H9 (cell line): ENCODE measurements at regions not wholly inside any gene's neighbourhood (a gene's known extent, or its start where the extent isn't known, plus 50 kb on each side); places are given as distances from the start of the nearest gene placed in this dataset.

Experiments
- DNase-seq: peaks from one replicate; pipeline ENCODE4 v3.0.0-alpha.2; 2017
- H2AFZ ChIP-seq: one replicate; pipeline ENCODE4 v1.6.1; 2013; ENCODE audit warnings: mild to moderate bottlenecking, low read length, control low read depth, moderate library complexity
- H2AK5ac ChIP-seq: 2 replicates; pipeline ENCODE4 v1.6.1; 2013; ENCODE audit warnings: low read length, control low read depth, mixed read lengths; ENCODE audit not compliant: insufficient read length
- H2BK120ac ChIP-seq: one replicate; pipeline ENCODE4 v1.6.1; 2013; ENCODE audit warnings: low read depth, mild to moderate bottlenecking, low read length, control low read depth, inconsistent platforms; ENCODE audit not compliant: poor library complexity, severe bottlenecking
- H2BK12ac ChIP-seq: 2 replicates; pipeline ENCODE4 v1.6.1; 2013; ENCODE audit warnings: low read length, control low read depth, mixed read lengths, low read depth; ENCODE audit not compliant: insufficient read length
- H2BK15ac ChIP-seq: 2 replicates; pipeline ENCODE4 v1.6.1; 2013; ENCODE audit warnings: low read depth, low read length, control low read depth
- H2BK20ac ChIP-seq: one replicate; pipeline ENCODE4 v1.6.1; 2013; ENCODE audit warnings: low read depth, mild to moderate bottlenecking, low read length, control low read depth, inconsistent platforms; ENCODE audit not compliant: poor library complexity, severe bottlenecking
- H2BK5ac ChIP-seq: 2 replicates; pipeline ENCODE4 v1.6.1; 2013; ENCODE audit warnings: low read length, control low read depth, mixed read lengths; ENCODE audit not compliant: insufficient read length
- H3K14ac ChIP-seq: 2 replicates; pipeline ENCODE4 v1.6.1; 2013; ENCODE audit warnings: low read length, control low read depth; ENCODE audit not compliant: insufficient read depth
- H3K18ac ChIP-seq: 2 replicates; pipeline ENCODE4 v1.6.1; 2013; ENCODE audit warnings: low read depth, mild to moderate bottlenecking, mixed read lengths, low read length, control low read depth; ENCODE audit not compliant: insufficient read length
- H3K23ac ChIP-seq: 2 replicates; pipeline ENCODE4 v1.6.1; 2013; ENCODE audit warnings: low read length, control low read depth, mixed read lengths, low read depth; ENCODE audit not compliant: insufficient read length
- H3K23me2 ChIP-seq: 2 replicates; pipeline ENCODE4 v1.6.1; 2013; ENCODE audit warnings: low read depth, mild to moderate bottlenecking, mixed read lengths, low read length, control low read depth; ENCODE audit not compliant: insufficient read length, poor library complexity, severe bottlenecking
- H3K27ac ChIP-seq: 2 replicates; pipeline ENCODE4 v1.5.1; 2013; ENCODE audit warnings: low read length, control low read depth, mixed read lengths, low read depth; ENCODE audit not compliant: insufficient read length
- H3K27me3 ChIP-seq: 2 replicates; pipeline ENCODE4 v1.6.1; 2013; ENCODE audit warnings: low read length, control low read depth, inconsistent platforms; ENCODE audit not compliant: insufficient read depth
- H3K4ac ChIP-seq: 2 replicates; pipeline ENCODE4 v1.6.1; 2013; ENCODE audit warnings: low read depth, mild to moderate bottlenecking, control low read depth, inconsistent platforms, low read length, moderate library complexity
- H3K4me1 ChIP-seq: 2 replicates; pipeline ENCODE4 v1.6.1; 2013; ENCODE audit warnings: low read length, control low read depth, inconsistent platforms; ENCODE audit not compliant: insufficient read depth
- H3K4me2 ChIP-seq: 2 replicates; pipeline ENCODE4 v1.6.1; 2013; ENCODE audit warnings: low read length, control low read depth, mixed read lengths; ENCODE audit not compliant: insufficient read length, insufficient read depth
- H3K56ac ChIP-seq: 2 replicates; pipeline ENCODE4 v1.6.1; 2013; ENCODE audit warnings: low read depth, mild to moderate bottlenecking, mixed read lengths, low read length, control low read depth; ENCODE audit not compliant: insufficient read length
- H3K79me1 ChIP-seq: 2 replicates; pipeline ENCODE4 v1.6.1; 2013; ENCODE audit warnings: low read depth, mild to moderate bottlenecking, moderate library complexity, low read length, control low read depth, inconsistent platforms; ENCODE audit not compliant: insufficient read depth, poor library complexity, severe bottlenecking
- H3K79me2 ChIP-seq: 2 replicates; pipeline ENCODE4 v1.6.1; 2013; ENCODE audit warnings: low read length, control low read depth, inconsistent platforms; ENCODE audit not compliant: insufficient read depth
- H3K9ac ChIP-seq: 2 replicates; pipeline ENCODE4 v1.6.1; 2013; ENCODE audit warnings: low read length, control low read depth, mixed read lengths; ENCODE audit not compliant: insufficient read length; ENCODE audit errors: extremely low read depth
- H3K9me3 ChIP-seq: one replicate; pipeline ENCODE4 v1.6.1; 2013; ENCODE audit warnings: low read depth, low read length, inconsistent platforms; ENCODE audit not compliant: control insufficient read depth
- H3T11ph ChIP-seq: one replicate; pipeline ENCODE4 v1.6.1; 2013; ENCODE audit warnings: mild to moderate bottlenecking, low read length, control low read depth, inconsistent platforms
- H4K20me1 ChIP-seq: one replicate; pipeline ENCODE4 v1.6.1; 2013; ENCODE audit not compliant: control insufficient read depth, insufficient read length, insufficient read depth
- H4K5ac ChIP-seq: 2 replicates; pipeline ENCODE4 v1.6.1; 2013; ENCODE audit warnings: low read depth, mild to moderate bottlenecking, mixed read lengths, low read length, control low read depth; ENCODE audit not compliant: insufficient read length
- H4K8ac ChIP-seq: replicated peaks from 2 replicates; pipeline ENCODE4 v1.6.1; 2013; ENCODE audit warnings: low read length, control low read depth, mixed read lengths, low read depth; ENCODE audit not compliant: insufficient read length
- H4K91ac ChIP-seq: 2 replicates; pipeline ENCODE4 v1.6.1; 2013; ENCODE audit warnings: low read depth, mild to moderate bottlenecking, moderate library complexity, mixed read lengths, low read length, control low read depth; ENCODE audit not compliant: insufficient read length
- H3K27ac Mint-ChIP-seq, 3 experiments: 2 replicates in 2 of 3; 3 replicates in 1 of 3; pipeline ENCODE4 v1.8.0; 2020 to 2021; ENCODE audit warnings: mixed read lengths in 3 of 3, mild to moderate bottlenecking in 1 of 3, moderate library complexity in 1 of 3
- H3K27me3 Mint-ChIP-seq: 2 replicates; pipeline ENCODE4 v1.8.0; 2021; ENCODE audit warnings: low read depth, mild to moderate bottlenecking, moderate library complexity, mixed read lengths
- H3K36me3 Mint-ChIP-seq, 3 experiments: 2 replicates in 2 of 3; 3 replicates in 1 of 3; pipeline ENCODE4 v1.8.0; 2020 to 2021; ENCODE audit warnings: low read depth in 3 of 3, mixed read lengths in 3 of 3; ENCODE audit not compliant: insufficient read depth in 1 of 3
- H3K4me1 Mint-ChIP-seq, 2 experiments: 2 replicates each; pipeline ENCODE4 v1.8.0; 2020; ENCODE audit warnings: mixed read lengths in 2 of 2
- H3K4me3 Mint-ChIP-seq, 2 experiments: 2 replicates in 1 of 2; 3 replicates in 1 of 2; pipeline ENCODE4 v1.8.0; 2020 to 2021; ENCODE audit warnings: mild to moderate bottlenecking in 2 of 2, mixed read lengths in 2 of 2, moderate library complexity in 1 of 2
- H3K9me3 Mint-ChIP-seq, 2 experiments: 2 replicates in 1 of 2; 3 replicates in 1 of 2; pipeline ENCODE4 v1.8.0; 2020; ENCODE audit warnings: mild to moderate bottlenecking in 2 of 2, mixed read lengths in 2 of 2, moderate library complexity in 1 of 2
- CTCF ChIP-seq: fragments of 200-600 bp; sonication (generic); conservative IDR thresholded peaks from 3 replicates; pipeline ENCODE4 v1.8.0; 2021; ENCODE audit warnings: antibody characterized with exemption, mild to moderate bottlenecking
- WGBS: extraction: QIAGEN DNeasy Blood & Tissue Kit; methylation state at CpG from one replicate; pipeline ENCODE4 v1.1.7; 2013; ENCODE audit warnings: missing lambda C conversion rate, low lambda C conversion rate, mixed read lengths; ENCODE audit not compliant: insufficient read length; ENCODE audit errors: extremely low coverage; 5-methylcytosine and 5-hydroxymethylcytosine counted together

- no peaks in the 10 kb centered on the region for H3K79me2 ChIP-seq
- Mint-ChIP-seq H3K27ac (peak overlapping the region in 1 of 3 experiments; percentile 51; a peak in 2 of 7 replicates), H3K4me1 (no peaks in the 10 kb centered on the region), H3K36me3 (no peaks in the 10 kb centered on the region), H3K9me3 (no peaks in the 10 kb centered on the region), H3K4me3 (no peak overlapping the region), H3K27me3 (no peaks in the 10 kb centered on the region)
- H2AFZ ChIP-seq: no peak overlapping the region
- H3K23me2 ChIP-seq: no peaks in the 10 kb centered on the region
- H3T11ph ChIP-seq: no peak overlapping the region
- H2BK15ac ChIP-seq: no peak overlapping the region
- H3K4me1 ChIP-seq: no peaks in the 10 kb centered on the region
- H4K91ac ChIP-seq: no peak overlapping the region
- H4K8ac ChIP-seq: no peak overlapping the region
- no peak overlapping the region for H2BK5ac ChIP-seq
- no peak overlapping the region for H3K23ac ChIP-seq
- no peak overlapping the region for H3K18ac ChIP-seq
- H2BK12ac ChIP-seq: no peak overlapping the region
- no peak overlapping the region for H3K27ac ChIP-seq
- H3K79me1 ChIP-seq: no peaks in the 10 kb centered on the region
- no peak overlapping the region for H2BK20ac ChIP-seq
- no peak overlapping the region for H3K14ac ChIP-seq
- H3K9ac ChIP-seq: no peak overlapping the region
- no peak overlapping the region for H3K4ac ChIP-seq
- no peak overlapping the region for H3K56ac ChIP-seq
- H2AK5ac ChIP-seq: no peak overlapping the region
- 100% methylated on average over 1 of the region's 5 CpGs for WGBS
- no peak overlapping the region for H2BK120ac ChIP-seq
- H4K20me1 ChIP-seq: no peaks in the 10 kb centered on the region
- DNase-seq: no peak
- no peak for TF ChIP-seq CTCF
- no peaks in the 10 kb centered on the region for H3K9me3 ChIP-seq
- no peak overlapping the region for H3K4me2 ChIP-seq
- no peaks in the 10 kb centered on the region for H3K27me3 ChIP-seq
- no peak overlapping the region for H4K5ac ChIP-seq
Measured at GRCh38 chr3:174581558-174581957, 277.6 kb upstream of the NAALADL2 start.
